ENCODE measurements at regions not wholly inside any gene's neighbourhood (a gene's known extent, or its start where the extent isn't known, plus 50 kb on each side); places are given as distances from the start of the nearest gene placed in this dataset.

DNA sequence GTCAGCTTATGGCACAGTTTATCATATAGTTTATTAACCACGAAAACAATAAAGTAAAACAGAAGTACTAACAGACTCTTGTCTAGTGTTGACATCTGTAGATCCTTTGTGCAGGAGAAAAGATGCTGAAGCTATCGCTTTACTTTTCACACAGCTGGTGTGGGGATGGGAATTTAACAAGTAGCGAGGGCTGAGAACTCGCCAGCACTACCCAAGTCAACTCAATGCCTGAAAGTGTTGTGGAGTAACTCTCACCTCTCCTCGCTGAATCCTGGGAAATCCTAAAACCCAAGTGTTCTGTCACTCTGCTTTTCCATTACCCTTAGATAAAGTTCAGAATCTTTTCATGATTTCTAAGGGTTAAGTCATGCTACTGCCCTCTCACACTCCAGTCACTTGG lies 264.2 kb downstream of the BMP4 start:
- H3K4me3 ChIP-seq = no peak overlapping the region

DNA sequence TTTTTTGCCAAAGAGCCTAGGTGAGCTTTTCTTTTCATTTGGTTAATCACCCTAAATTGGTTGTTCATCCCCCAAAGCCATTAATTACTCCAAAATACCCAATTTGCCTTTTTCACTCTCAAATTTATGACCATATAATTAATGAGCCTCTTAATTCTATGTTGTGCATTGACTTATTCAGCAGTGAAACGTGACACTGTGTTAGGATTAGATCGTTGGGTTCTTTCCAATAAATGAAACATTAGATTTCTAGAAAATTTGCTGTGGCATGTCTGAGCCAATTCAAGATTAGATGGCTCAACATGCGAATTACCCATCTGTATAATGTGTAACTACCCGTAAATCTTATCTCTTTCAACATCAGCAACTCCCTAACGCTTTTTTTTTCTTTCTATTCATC lies 273.4 kb downstream of the BMP4 start:
- ATAC-seq (ENCODE audit: insufficient number of reproducible peaks, low FRiP score, low read depth) (no peak), DNase-seq (ENCODE audit: low spot score) (no peak)
- H3K4me1 ChIP-seq (ENCODE audit: control insufficient read depth in 1 of 2, low read depth in 2 of 2) = no peaks in the 10 kb centered on the region
- no peaks in the 10 kb centered on the region for H3K9me3 ChIP-seq
- TF ChIP-seq, protein P1, sequence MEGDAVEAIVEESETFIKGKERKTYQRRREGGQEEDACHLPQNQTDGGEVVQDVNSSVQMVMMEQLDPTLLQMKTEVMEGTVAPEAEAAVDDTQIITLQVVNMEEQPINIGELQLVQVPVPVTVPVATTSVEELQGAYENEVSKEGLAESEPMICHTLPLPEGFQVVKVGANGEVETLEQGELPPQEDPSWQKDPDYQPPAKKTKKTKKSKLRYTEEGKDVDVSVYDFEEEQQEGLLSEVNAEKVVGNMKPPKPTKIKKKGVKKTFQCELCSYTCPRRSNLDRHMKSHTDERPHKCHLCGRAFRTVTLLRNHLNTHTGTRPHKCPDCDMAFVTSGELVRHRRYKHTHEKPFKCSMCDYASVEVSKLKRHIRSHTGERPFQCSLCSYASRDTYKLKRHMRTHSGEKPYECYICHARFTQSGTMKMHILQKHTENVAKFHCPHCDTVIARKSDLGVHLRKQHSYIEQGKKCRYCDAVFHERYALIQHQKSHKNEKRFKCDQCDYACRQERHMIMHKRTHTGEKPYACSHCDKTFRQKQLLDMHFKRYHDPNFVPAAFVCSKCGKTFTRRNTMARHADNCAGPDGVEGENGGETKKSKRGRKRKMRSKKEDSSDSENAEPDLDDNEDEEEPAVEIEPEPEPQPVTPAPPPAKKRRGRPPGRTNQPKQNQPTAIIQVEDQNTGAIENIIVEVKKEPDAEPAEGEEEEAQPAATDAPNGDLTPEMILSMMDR (IDR thresholded peaks at IDR 0.05) = no peak
- H3K36me3 ChIP-seq = no peaks in the 10 kb centered on the region
- H3K4me3 ChIP-seq = no peak overlapping the region
- no peak overlapping the region for H3K27ac ChIP-seq
- no peaks in the 10 kb centered on the region for H3K27me3 ChIP-seq (replicated peaks; ENCODE audit: insufficient read depth)

More for the DNA sequence above, 264.2 kb downstream of the BMP4 start:
- Histone ChIP-seq H3K9me3 (no peaks in the 10 kb centered on the region), H3K36me3 (no peaks in the 10 kb centered on the region), H3K4me1 (ENCODE audit: control insufficient read depth in 1 of 2, low read depth in 2 of 2) (no peaks in the 10 kb centered on the region), H3K27me3 (replicated peaks; ENCODE audit: insufficient read depth) (no peaks in the 10 kb centered on the region), H3K27ac (no peak overlapping the region)
- DNase-seq (ENCODE audit: low spot score) (no peak), ATAC-seq (ENCODE audit: insufficient number of reproducible peaks, low FRiP score, low read depth) (no peak)
- TF ChIP-seq, protein P1 (IDR thresholded peaks at IDR 0.05) = no peak

DNA sequence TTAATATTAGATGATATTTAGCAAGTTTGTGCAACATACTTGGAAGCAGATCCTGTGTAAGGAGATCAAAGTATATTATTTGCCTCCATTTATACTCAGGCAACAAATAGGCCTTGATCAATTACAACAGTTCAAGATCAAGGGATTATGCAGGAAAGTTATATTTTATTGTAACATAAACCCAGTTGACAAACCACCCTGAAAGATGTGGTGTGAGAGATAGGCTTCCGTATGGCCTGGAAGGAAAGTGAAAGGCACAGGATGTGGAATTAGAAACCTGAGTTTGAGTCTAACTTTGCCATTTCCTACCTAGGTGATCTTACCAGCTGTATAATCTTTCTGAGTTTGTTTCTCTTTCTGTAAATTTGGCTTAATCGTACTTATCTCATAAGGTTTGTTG lies 284.1 kb downstream of the BMP4 start:
- DNase-seq (ENCODE audit: low spot score) (no peak), ATAC-seq (ENCODE audit: insufficient number of reproducible peaks, low FRiP score, low read depth) (no peak)
- Histone ChIP-seq H3K4me3 (no peak overlapping the region), H3K9me3 (no peaks in the 10 kb centered on the region), H3K27ac (no peak overlapping the region), H3K27me3 (replicated peaks; ENCODE audit: insufficient read depth) (no peaks in the 10 kb centered on the region), H3K36me3 (no peaks in the 10 kb centered on the region), H3K4me1 (ENCODE audit: control insufficient read depth in 1 of 2, low read depth in 2 of 2) (no peaks in the 10 kb centered on the region)
- TF ChIP-seq, protein P1 (IDR thresholded peaks at IDR 0.05) = no peak

DNA sequence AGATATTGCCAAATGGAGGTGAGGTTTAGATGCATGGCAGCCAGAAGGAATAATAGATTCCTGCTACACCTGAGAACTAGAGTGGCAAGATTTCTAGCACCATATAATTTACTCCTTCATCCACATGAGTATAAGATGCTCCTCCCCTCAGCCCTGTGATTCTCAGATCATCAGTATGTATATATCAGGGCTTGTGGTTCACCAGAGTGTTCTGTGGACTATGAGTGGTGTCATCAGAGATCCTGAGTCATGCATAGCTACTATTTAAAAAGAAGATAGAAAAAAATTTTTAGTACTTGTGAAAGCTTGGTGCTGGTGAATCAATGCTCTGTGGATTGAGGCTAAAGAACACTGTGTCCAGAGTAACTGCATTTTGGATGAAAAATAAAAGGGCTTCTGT lies 285.9 kb downstream of the BMP4 start:
- Histone ChIP-seq H3K27me3 (replicated peaks; ENCODE audit: insufficient read depth) (no peaks in the 10 kb centered on the region), H3K4me1 (ENCODE audit: control insufficient read depth in 1 of 2, low read depth in 2 of 2) (no peaks in the 10 kb centered on the region), H3K36me3 (no peaks in the 10 kb centered on the region), H3K9me3 (no peaks in the 10 kb centered on the region), H3K4me3 (no peak overlapping the region), H3K27ac (no peak overlapping the region)
- DNase-seq (ENCODE audit: low spot score) (no peak), ATAC-seq (ENCODE audit: insufficient number of reproducible peaks, low FRiP score, low read depth) (no peak)
- TF ChIP-seq, protein P1 (IDR thresholded peaks at IDR 0.05) = no peak

DNA sequence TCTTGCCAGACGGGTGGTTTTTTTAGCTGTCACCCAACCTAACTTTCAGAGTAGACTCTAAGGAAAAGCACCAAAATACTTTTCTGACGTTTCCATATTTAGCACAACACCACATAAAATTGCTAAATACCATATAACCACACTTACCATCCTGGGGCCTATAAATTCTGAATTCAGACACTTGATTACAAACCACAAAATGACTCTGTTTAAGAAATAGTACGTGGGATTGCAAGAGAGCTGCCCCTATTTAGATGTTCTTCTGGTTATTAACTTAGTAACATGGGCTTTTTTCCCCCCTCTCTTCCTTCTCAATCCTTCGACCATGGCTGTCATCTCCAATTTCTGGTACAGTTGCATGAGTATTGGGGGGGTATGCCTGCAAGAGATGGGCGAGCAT lies 287.7 kb downstream of the BMP4 start:
- H3K27ac ChIP-seq = no peak overlapping the region
- ATAC-seq (ENCODE audit: insufficient number of reproducible peaks, low FRiP score, low read depth) (no peak), DNase-seq (ENCODE audit: low spot score) (no peak)
- no peaks in the 10 kb centered on the region for H3K36me3 ChIP-seq
- no peaks in the 10 kb centered on the region for H3K9me3 ChIP-seq
- TF ChIP-seq, protein P1 (IDR thresholded peaks at IDR 0.05) = no peak
- no peaks in the 10 kb centered on the region for H3K27me3 ChIP-seq (replicated peaks; ENCODE audit: insufficient read depth)
- no peaks in the 10 kb centered on the region for H3K4me1 ChIP-seq (ENCODE audit: control insufficient read depth in 1 of 2, low read depth in 2 of 2)
- H3K4me3 ChIP-seq = no peak overlapping the region
